ENCODE measurements at regions not wholly inside any gene's neighbourhood (a gene's known extent, or its start where the extent isn't known, plus 50 kb on each side); places are given as distances from the start of the nearest gene placed in this dataset.

DNA sequence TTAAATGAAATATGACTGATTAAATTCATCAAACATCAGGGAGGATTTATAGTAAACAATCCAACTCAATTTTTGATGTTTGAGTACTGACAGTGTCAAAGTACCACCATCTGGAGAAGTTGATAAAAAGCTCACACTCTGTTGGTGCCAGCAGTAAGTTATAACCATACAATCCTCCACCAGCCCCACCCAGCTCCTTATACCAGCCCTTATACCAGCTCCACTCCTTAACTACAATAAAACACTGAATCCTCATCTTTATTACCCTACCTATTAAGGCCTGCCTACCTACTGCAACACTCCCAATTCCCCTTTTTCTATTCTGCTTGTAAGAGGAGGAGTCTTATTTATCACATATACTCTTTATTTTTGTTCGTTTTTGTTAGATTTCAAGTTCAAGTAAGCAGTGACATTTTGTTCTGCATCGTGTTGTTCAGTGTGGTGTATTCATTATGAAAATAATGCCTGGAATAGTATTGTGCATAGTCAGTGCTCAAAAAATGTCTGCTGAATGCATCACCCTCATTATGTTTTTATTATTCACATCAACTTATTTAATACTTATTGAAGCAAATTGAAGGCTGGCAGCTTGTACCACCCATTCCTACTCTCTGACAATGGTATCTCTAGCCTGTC, 954.7 kb upstream of the ADGRB3 start:
- TF ChIP-seq EP300 (IDR thresholded peaks at IDR 0.05), result no peak
- TF ChIP-seq, protein P1, sequence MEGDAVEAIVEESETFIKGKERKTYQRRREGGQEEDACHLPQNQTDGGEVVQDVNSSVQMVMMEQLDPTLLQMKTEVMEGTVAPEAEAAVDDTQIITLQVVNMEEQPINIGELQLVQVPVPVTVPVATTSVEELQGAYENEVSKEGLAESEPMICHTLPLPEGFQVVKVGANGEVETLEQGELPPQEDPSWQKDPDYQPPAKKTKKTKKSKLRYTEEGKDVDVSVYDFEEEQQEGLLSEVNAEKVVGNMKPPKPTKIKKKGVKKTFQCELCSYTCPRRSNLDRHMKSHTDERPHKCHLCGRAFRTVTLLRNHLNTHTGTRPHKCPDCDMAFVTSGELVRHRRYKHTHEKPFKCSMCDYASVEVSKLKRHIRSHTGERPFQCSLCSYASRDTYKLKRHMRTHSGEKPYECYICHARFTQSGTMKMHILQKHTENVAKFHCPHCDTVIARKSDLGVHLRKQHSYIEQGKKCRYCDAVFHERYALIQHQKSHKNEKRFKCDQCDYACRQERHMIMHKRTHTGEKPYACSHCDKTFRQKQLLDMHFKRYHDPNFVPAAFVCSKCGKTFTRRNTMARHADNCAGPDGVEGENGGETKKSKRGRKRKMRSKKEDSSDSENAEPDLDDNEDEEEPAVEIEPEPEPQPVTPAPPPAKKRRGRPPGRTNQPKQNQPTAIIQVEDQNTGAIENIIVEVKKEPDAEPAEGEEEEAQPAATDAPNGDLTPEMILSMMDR (IDR thresholded peaks at IDR 0.05), result no peak
- TF ChIP-seq RAD21 (conservative IDR thresholded peaks at IDR 0.05 in 1 of 2, IDR thresholded peaks at IDR 0.05 in 1 of 2), result no peak
- TF ChIP-seq BHLHE40 (IDR thresholded peaks at IDR 0.05; ENCODE audit: low read depth, low read length), result no peak
- TF ChIP-seq POLR2A (IDR thresholded peaks at IDR 0.05; ENCODE audit: low read length), result no peak
- TF ChIP-seq KDM1A (IDR thresholded peaks at IDR 0.05; ENCODE audit: low read depth), result no peak
- TF ChIP-seq HDAC2 (IDR thresholded peaks at IDR 0.05), result no peak
- no peak for TF ChIP-seq CEBPB (IDR thresholded peaks at IDR 0.05)
- TF ChIP-seq ZSCAN20 (CRISPR knock-in tag; IDR thresholded peaks at IDR 0.05), result no peak
- TF ChIP-seq ESRRA (IDR thresholded peaks at IDR 0.05; ENCODE audit: borderline replicate concordance, low read length), result no peak
- TF ChIP-seq MAZ (IDR thresholded peaks at IDR 0.05; ENCODE audit: borderline replicate concordance, low read depth, low read length), result no peak
- no peak for TF ChIP-seq HOXA7 (CRISPR knock-in tag; IDR thresholded peaks at IDR 0.05)

Measured in A549 (cell line).